OCI-LY7 (cell line): ENCODE measurements at regions not wholly inside any gene's neighbourhood (a gene's known extent, or its start where the extent isn't known, plus 50 kb on each side); places are given as distances from the start of the nearest gene placed in this dataset.

Source experiments
- BruUV-seq: library from RNA; stranded (reverse); fragments of 400-500 nt; replicated peaks from 2 replicates; lab custom pipeline; 2021; lab: Mats Ljungman, UMichigan
- CTCF ChIA-PET: fragments of 300-600 bp; sonication (Branson Sonifier 250); formaldehyde crosslinking; loops from one replicate; lab custom pipeline; 2022; ENCODE audit warnings: antibody characterized with exemption; ENCODE audit not compliant: unreplicated experiment; lab: Charles Lee
- POLR2A ChIA-PET: fragments of 300-600 bp; sonication (Branson Sonifier 250); formaldehyde crosslinking; loops from one replicate; lab custom pipeline; 2022; ENCODE audit warnings: antibody characterized with exemption; lab: Charles Lee
- DNase-seq: peaks from one replicate; pipeline ENCODE4 v3.0.0-alpha.2; 2015; ENCODE audit warnings: low spot score
- H2AFZ ChIP-seq: fragments of 200-600 bp; sonication (generic), shearing (Covaris generic); 2 replicates; pipeline ENCODE4 v1.6.1; 2014; ENCODE audit warnings: mild to moderate bottlenecking, antibody characterized with exemption, low read length, moderate library complexity
- H3K27ac ChIP-seq: fragments of 200-600 bp; sonication (generic); 2 replicates; pipeline ENCODE4 v1.5.1; 2014; ENCODE audit warnings: mixed run types, low read depth, mild to moderate bottlenecking, moderate library complexity, low read length, inconsistent platforms; ENCODE audit not compliant: poor library complexity, severe bottlenecking
- H3K36me3 ChIP-seq: fragments of 200-600 bp; sonication (generic); 2 replicates; pipeline ENCODE4 v1.6.1; 2014; ENCODE audit warnings: mild to moderate bottlenecking, antibody characterized with exemption, low read length, moderate library complexity, mixed read lengths; ENCODE audit not compliant: insufficient read depth
- H3K4me1 ChIP-seq: fragments of 200-600 bp; sonication (generic); 2 replicates; pipeline ENCODE4 v1.5.1; 2014; ENCODE audit warnings: mild to moderate bottlenecking, low read length; ENCODE audit not compliant: insufficient read depth, poor library complexity, severe bottlenecking
- H3K4me2 ChIP-seq: fragments of 200-600 bp; sonication (generic); 2 replicates; pipeline ENCODE4 v1.6.1; 2014; ENCODE audit warnings: mild to moderate bottlenecking, low read length
- H3K4me3 ChIP-seq: fragments of 200-600 bp; sonication (generic); 2 replicates; pipeline ENCODE4 v1.5.1; 2014; ENCODE audit warnings: mild to moderate bottlenecking, low read depth, low read length; ENCODE audit not compliant: poor library complexity, severe bottlenecking
- H3K79me2 ChIP-seq: fragments of 200-600 bp; sonication (generic); 2 replicates; pipeline ENCODE4 v1.6.1; 2016; ENCODE audit warnings: low read depth, mild to moderate bottlenecking, low read length, moderate library complexity, mixed read lengths; ENCODE audit not compliant: insufficient read depth
- H3K9me2 ChIP-seq: fragments of 200-600 bp; sonication (generic); 2 replicates; pipeline ENCODE4 v1.6.1; 2016; ENCODE audit warnings: mild to moderate bottlenecking, low read length, mixed read lengths; ENCODE audit not compliant: insufficient read depth
- H3K9me3 ChIP-seq: fragments of 200-600 bp; sonication (generic); 2 replicates; pipeline ENCODE4 v1.6.1; 2014; ENCODE audit warnings: mild to moderate bottlenecking, mixed run types, low read length, mixed read lengths
- H4K20me1 ChIP-seq: fragments of 200-600 bp; sonication (generic); 2 replicates; pipeline ENCODE4 v1.6.1; 2014; ENCODE audit warnings: mild to moderate bottlenecking, antibody characterized with exemption, low read length, moderate library complexity, mixed read lengths; ENCODE audit not compliant: insufficient read depth
- CTCF ChIP-seq: fragments of 200-600 bp; sonication (generic); conservative IDR thresholded peaks from 2 replicates; pipeline ENCODE4 v1.5.1; 2014; ENCODE audit warnings: mild to moderate bottlenecking, antibody characterized with exemption, low read length, moderate library complexity, mixed read lengths
- EZH2phosphoT487 ChIP-seq: fragments of 200-600 bp; sonication (generic); IDR thresholded peaks from 2 replicates; pipeline ENCODE4 v1.6.1; 2018; ENCODE audit warnings: low read depth, borderline replicate concordance, mild to moderate bottlenecking, mixed run types, antibody characterized with exemption, low read length, moderate library complexity, mixed read lengths
- intact Hi-C: fragments of 100-400 bp; cut with micrococcal nuclease; formaldehyde crosslinking; loops from one replicate; pipeline ENCODE4 v1.10.0; 2022; ENCODE audit not compliant: unreplicated experiment

- ChIA-PET POLR2A (no interaction called here), CTCF (no interaction called here)
- H3K4me3 ChIP-seq: no peak overlapping the region
- TF ChIP-seq CTCF (no peak), EZH2phosphoT487 (no peak)
- no peak overlapping the region for H2AFZ ChIP-seq
- H3K4me2 ChIP-seq: no peak overlapping the region
- intact Hi-C loops: no loop called here
- H3K36me3 ChIP-seq: no peaks in the 10 kb centered on the region
- no peak overlapping the region for H3K27ac ChIP-seq
- H4K20me1 ChIP-seq: no peaks in the 10 kb centered on the region
- no peaks in the 10 kb centered on the region for H3K4me1 ChIP-seq
- H3K9me2 ChIP-seq: no peaks in the 10 kb centered on the region
- BruUV-seq: no TSS peak
- DNase-seq: no peak
- H3K9me3 ChIP-seq: no peaks in the 10 kb centered on the region
- H3K79me2 ChIP-seq: no peaks in the 10 kb centered on the region
Measured at GRCh38 chr18:73249030-73249429, 381.2 kb upstream of the NETO1 start.

GRCh38 chr18:73246763-73247162, 379.0 kb upstream of the NETO1 start:
- Histone ChIP-seq H2AFZ (no peak overlapping the region), H3K9me3 (no peaks in the 10 kb centered on the region), H3K36me3 (no peaks in the 10 kb centered on the region), H3K9me2 (no peaks in the 10 kb centered on the region), H3K4me1 (no peaks in the 10 kb centered on the region), H3K79me2 (no peaks in the 10 kb centered on the region), H3K4me3 (no peak overlapping the region), H3K27ac (no peak overlapping the region), H4K20me1 (no peaks in the 10 kb centered on the region), H3K4me2 (no peak overlapping the region)
- TF ChIP-seq CTCF: no peak
- no peak for TF ChIP-seq EZH2phosphoT487
- no TSS peak for BruUV-seq
- ChIA-PET POLR2A (no interaction called here), CTCF (no interaction called here)
- no peak for DNase-seq
- intact Hi-C loops: no loop called here

GRCh38 chr18:73245345-73245744, 377.6 kb upstream of the NETO1 start:
- H3K9me3 ChIP-seq: no peaks in the 10 kb centered on the region
- no peaks in the 10 kb centered on the region for H3K36me3 ChIP-seq
- no peaks in the 10 kb centered on the region for H3K9me2 ChIP-seq
- H3K4me2 ChIP-seq: no peak overlapping the region
- no peak overlapping the region for H2AFZ ChIP-seq
- TF ChIP-seq CTCF (no peak), EZH2phosphoT487 (no peak)
- no peaks in the 10 kb centered on the region for H3K4me1 ChIP-seq
- no TSS peak for BruUV-seq
- no peaks in the 10 kb centered on the region for H4K20me1 ChIP-seq
- ChIA-PET CTCF (no interaction called here), POLR2A (no interaction called here)
- no peak overlapping the region for H3K4me3 ChIP-seq
- intact Hi-C loops: no loop called here
- no peak overlapping the region for H3K27ac ChIP-seq
- DNase-seq: no peak
- H3K79me2 ChIP-seq: no peaks in the 10 kb centered on the region
